HG03139 (cell line): ENCODE measurements at regions not wholly inside any gene's neighbourhood (a gene's known extent, or its start where the extent isn't known, plus 50 kb on each side); places are given as distances from the start of the nearest gene placed in this dataset.

ENCODE experiments used
- ATAC-seq: cut with Tn5 transposase; IDR thresholded peaks from one replicate; pipeline ENCODE4 v1.9.1; 2021; ENCODE audit not compliant: unreplicated experiment

DNA sequence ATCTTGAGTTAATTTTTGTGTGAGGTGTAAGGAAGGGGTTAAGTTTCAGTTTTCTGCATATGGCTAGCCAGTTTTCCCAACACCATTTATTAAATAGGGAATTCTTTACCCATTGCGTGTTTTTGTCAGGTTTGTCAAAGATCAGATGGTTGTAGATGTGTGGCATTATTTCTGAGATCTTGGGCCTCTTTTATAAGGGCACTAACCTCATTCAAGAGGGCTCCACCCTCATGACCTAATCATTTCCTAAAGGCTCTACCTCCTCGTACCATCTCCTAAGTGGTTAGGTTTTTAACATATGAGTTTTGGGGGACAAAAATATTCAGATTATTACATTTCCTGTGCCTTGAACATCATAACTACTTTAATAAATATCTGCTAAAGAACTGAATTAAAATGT is 510.9 kb downstream of the UTRN start:
- no peak for ATAC-seq

DNA sequence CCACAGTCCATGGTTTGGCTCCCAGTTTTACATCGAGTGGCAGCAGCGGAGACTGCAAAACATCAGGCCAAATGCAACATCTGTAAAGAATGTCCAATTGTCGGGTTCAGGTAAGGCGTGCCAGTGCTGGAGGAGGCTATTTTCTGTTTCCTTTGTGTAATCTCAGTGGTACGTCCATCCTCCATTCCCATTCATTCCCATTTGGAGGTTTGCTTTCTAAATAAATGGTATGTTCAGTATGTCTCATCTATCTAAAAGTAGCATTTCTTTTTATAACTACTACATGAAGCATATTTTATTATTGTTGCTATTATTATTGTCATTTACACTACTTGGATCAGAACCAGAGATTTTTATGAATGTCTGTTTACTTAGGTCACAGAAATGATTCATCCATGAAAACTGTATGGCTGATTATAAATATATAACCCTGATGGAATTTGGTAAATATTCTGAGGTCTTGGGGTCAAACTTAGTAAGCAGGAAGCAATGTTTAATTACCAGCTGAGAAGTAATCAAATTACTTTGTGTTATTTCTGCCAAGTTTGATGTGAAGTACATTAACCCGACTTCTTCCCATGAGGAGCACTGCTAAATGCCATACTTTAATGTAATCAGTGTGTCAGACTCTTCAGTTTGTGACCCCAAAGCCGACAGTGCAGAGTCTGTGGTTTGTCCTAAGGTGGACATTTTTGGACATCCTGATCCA is 512.9 kb downstream of the UTRN start:
- no peak for ATAC-seq

DNA sequence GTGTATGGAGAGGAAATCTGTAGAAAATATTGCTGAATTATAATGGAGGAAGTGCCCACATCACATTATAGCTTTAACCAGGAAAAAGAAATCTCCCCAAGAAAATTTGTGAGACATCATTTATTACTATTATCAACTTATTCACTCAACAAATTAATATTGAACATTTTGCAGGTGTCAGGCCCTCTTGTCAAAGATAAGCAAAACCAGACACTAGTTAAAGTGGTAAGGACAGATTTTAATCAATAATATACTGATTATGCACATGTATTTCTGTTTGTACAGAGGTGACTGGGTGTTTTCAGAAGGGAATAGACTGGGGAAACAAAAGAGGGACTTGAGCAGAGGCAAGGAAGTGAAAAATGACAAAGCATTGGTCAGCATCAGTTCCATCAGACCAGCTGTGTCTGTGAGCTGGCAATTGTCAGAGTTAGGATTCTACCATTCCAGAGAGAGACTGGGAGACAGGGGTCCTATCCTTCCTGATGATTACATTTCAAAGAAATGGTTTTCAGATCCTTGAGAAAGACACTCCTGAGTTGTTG is 519.2 kb downstream of the UTRN start:
- no peak for ATAC-seq

DNA sequence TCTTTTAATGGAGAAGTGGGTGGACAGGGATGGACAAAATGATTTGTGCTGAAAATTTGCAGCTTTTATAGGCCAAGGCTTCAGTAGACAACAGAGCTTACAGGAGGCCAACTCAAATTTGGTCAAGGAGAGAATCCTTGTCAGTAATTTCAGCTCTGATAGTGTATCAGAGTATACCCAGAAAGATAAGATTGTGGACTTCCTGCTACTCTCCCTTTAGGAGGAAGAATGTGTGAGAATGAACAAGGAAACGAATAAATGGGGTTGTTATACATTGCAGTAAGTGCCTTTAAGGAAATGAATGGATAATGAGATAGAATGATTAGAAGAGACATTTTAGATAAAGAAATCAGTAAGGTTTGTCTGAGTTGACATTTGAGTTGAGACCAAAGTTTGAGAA is 519.9 kb downstream of the UTRN start:
- no peak for ATAC-seq

DNA sequence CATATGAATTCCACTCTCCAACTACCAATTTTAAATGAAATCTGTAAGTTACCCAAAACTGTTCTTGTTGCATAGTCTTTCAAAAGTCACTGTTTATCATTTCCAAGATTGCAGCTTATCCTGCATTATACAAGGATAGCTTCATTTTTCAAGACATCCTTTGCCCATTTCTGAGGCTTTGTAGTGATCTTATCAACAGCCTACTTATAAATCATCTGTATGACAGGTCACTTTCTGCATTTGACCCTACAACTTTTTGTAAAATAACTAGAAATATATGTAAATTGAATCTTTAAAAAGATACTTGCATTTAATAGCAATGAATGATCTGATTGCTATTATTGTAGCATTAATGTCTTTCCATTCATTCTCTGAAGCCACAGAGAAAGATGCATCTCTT is 521.1 kb downstream of the UTRN start:
- ATAC-seq, result no peak

DNA sequence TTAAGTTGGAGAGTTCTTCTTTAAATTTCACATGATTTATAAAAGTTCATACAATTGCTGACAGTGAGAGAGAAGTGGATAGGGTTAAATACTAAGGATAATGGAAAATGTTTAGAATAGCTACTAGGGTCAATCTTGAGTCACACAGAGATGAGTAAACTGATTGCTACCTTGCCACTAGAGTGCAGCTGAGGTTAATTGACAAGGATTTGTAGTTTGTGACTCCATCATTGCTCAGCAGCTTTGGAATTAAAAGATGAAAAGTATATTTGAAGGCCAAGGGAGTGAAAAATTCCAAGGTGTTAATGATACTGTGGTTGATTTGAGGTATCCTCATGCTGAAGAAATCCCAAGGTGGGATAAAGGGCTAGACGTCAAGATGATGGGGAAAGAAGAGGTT is 524.0 kb downstream of the UTRN start:
- no peak for ATAC-seq

DNA sequence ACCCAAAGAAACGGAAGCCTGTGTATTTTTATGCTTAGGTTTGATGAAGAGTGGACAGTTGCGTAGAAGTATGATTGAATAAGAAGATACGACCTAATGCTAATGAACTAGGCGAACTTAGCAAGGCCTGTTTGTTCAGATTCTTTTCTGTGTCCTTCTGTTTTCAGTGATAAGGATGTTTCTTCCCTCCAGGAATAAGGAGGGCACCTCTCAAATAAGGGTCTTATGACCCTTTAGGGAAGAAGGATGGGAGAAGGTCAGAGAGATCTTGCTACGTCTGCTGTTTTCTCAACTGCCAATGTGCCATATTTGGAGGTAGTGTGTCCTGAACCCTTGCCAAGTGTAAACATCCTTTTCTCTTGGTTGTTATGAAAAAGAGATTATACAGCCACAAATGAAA is 524.8 kb downstream of the UTRN start:
- no peak for ATAC-seq

DNA sequence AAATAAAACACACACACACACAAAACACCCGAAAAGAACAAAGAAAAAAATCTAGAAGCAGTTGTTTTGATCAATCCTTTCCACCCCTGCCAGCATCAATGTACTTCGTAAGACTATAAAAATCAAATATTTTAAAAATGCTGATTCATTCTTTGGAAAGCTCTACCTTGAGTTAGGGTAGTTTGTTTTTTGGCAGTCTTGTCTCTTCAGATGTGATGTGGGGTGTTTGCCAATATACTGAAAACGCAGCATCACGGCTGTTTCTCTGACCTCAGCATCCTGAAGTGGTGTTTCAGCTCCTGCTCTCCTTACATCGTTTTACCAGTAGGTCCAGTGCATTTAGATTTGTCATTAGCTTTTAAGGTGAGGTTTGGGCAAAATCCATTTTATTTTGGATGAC is 526.0 kb downstream of the UTRN start:
- no peak for ATAC-seq

DNA sequence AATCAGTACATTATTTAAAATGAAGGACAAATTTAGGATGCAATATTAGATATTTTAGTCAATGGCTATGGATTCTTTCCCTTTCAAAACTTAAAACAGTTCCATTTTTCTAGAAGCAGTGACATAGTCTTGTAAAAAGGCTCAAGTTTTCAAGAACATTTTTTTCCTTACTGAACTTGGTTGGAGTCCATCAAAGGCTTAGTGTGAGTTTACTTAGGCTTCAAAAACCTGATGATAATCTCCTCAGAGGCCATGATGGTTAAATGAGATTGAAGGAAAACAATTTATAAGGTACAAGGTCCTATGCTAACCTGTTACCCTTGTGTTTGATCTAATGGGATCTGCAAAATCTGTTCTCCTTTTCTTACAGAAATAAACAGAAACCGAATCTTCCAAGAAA is 531.8 kb downstream of the UTRN start:
- no peak for ATAC-seq

DNA sequence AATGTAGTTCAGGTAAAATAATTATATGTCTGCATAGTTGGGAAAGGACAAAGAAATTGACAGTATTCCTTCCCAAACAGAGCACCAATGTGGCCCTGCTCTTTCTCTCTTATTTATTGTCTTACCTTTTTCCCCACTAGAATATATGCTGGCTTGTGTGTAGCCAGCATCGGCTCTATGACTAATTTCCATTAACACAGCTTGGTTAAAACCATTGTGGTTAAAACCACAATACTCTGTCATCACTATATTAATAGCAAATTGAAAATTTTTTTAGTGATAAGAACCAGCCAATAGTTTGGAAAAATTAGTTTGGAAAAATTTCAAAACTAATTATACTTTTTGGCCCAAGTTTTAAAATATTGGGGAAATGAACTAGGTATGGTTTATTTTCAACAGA is 535.1 kb downstream of the UTRN start:
- ATAC-seq, result no peak

DNA sequence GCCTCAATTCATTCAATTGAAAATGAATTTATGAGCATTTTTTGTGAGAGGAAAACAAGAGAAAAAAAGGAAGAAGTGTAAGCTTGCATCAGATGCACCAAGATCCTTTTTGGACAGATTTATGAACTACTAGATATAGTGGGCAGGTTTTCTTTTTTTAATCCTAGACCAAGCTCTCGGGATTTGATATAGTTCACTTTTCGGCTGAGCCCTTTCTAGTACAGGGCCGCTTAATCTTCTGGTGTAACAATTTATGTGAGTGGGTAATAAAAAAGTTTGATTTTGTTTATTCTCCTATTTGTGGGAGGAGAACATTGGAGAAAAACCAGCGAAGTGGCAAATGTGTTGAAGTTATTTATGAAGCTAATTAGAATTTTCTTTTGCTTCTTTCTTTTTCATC is 538.0 kb downstream of the UTRN start:
- ATAC-seq, result no peak

DNA sequence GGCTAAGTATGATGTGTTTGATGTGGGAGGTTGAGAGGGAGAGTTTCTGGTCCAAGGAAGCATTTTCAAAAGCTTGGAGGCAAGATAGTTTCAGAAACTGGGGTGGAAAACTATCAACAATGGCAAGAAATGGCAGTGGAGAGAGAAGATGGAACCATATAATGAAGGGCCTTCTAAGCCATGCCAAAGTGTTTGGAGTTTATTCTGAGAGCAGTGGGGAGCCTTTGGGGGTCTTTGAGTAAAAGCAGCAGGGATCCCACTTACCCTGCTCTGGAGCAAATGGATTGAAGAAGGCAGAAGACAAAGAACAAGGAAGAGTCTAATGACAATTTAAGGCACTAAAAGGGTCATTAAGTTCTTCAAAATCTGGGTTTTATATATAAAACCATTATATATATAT is 538.9 kb downstream of the UTRN start:
- no peak for ATAC-seq

DNA sequence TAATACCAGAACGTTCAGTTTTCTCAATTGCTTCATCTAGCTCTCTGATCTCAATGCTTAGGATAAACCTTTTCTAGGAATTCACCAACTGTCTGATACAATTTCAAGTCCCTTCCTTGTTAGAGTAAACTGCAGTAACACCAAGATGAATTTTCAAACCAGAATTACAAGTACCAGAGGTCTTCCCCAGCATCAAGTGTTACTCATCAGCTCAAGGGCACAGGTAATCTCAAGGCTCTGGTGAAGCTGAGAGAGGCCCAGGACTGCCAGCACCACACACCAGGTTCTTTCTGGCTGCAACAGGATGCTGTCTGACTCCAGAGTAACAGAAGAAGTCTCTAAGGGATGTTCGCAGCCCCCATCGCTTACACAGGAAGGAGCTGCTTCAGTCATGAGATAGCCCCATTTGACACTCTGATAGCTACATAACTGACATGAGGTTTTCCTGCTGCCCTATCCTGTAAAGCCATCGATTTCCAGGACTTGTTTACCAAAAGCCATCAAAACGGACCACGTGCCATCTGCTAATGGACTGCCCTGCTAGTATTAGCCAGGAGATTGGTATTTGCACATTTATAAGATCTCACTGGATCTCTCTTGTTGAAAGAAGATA is 549.4 kb downstream of the UTRN start:
- ATAC-seq, result no peak

DNA sequence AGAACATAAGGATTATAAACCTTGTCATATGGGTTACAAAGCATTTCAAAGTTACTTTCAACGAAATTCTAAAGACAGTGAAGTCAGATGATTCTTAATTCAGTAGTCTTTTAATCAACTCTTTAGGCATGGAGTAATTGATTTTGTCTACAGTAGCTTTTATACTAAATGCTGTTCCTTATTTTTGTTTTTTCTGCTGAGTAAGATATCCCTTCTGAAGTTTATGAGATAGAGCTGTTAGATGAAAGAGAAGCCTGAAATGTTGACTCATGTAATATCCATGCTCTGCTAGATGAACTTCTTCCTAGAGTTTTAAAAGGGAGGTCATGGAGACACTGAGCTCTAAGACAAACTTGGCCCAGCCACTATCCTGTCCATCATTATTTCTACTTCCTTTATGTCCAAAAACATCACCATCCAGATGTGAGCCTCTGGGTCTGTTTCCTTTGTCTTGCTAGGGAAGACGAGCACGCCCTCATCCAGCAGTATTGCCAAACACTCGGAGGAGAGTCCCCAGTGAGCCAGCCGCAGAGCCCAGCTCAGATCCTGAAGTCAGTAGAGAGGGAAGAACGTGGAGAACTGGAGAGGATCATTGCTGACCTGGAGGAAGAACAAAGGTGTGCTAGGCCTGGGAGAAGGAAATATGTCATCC is 550.3 kb downstream of the UTRN start:
- no peak for ATAC-seq

DNA sequence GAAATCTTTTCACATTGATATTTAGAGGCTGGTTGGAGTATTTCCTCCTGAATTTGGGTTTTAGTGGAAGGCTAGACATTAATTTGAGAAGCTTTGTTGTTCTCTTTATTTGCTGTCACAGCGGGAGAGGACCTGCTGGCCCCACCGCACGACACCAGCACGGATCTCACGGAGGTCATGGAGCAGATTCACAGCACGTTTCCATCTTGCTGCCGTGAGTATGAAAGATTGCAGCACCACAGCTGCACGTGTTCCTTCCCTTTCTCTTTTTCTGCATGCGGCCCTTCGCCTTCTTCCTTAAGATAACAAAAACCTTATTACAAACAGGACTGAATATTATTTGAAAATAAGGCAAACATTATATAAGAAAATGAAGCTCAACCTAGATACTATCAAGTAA is 555.5 kb downstream of the UTRN start:
- no peak for ATAC-seq

DNA sequence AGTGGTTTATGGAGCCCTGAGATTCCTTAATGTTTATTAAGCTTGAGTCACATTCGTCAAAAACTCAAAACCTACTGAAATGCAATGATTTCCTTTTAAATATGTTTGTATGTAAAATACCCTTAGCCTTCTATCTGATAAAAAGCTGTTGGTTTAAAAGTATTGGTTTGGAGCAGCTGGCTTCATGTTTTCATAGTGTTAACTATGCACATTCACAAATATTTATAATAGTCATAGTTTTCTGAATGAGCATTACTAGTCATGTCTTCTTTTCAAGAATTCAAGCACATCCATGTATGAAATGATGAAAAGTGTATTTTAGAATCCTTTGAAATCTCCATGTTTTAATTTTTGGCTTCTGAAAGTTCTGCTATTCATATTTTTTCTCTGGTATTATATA is 558.6 kb downstream of the UTRN start:
- ATAC-seq, result no peak

DNA sequence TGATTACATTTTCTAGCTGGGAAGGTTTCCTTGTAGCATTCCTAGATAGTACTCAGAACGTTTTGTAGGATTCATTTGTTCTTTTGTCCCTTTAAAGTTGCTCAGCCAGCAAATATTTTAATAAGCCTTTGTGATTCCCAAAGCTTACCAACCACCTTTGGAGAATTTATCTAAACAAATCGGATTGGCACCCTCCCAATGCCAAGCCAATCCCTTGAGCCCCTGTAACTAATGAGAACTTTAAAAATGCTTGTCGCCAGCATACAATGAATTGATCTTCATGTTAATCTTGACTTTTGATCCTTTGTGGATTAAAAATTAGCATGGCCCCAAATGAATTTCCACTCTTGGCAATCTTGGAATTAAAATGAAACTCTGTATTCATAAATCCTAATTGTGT is 559.5 kb downstream of the UTRN start:
- no peak for ATAC-seq

DNA sequence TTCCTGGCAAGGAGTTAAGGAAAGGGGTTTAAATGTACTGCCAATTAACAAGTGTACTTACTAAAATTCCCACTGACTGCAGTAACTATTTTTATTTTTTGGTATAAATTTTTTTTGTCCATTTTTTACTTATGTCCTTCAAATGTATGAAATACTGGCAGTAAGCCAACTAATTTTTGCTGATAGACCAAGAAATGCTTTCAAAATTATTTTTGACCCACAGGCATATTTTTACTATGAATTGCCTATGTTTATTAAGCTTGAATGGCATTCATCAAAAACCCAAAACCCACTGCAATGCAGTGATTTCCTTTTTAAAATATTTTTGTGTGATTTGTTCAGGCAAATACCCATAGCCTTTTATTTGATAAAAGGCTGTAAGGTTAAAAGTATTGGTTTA is 560.1 kb downstream of the UTRN start:
- no peak for ATAC-seq

DNA sequence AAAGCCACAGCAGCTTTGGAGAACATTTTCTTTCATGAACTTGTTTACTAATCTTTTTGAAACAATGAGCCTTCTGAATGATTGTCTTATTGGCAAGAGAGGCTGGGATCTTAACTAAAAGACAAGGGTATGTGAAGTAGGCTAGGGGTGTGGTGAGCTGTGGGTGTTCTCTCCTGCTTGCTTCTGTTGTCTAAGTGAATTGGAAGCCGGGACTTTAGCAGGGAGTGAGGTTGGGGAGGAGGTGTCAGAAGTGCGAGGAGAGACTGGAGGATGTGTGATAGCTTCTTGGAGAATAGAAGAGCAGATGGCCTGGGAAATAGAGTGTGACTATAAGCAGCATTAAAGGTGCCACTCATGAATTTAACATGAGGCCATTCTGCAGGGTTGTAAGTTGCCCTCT is 562.8 kb downstream of the UTRN start:
- no peak for ATAC-seq

DNA sequence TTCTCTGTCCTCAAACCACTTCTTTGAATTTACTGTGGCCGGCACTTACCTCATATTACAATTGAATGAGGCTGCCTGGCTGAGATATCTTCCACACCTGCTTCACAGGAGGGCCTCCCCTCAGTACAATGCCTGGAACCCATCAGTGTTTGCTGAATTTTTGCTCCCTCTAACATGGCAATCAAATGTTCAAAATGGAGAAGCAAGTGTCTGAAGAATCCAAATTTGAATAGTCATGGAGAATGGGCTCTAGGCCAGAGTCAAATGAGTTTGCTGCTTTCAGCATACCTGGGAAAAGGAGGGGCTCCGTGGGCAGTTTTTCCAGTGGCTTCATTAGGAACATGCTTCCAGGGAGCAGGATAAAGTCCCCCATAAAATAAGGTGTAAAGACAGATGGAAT is 564.8 kb downstream of the UTRN start:
- ATAC-seq, result no peak

DNA sequence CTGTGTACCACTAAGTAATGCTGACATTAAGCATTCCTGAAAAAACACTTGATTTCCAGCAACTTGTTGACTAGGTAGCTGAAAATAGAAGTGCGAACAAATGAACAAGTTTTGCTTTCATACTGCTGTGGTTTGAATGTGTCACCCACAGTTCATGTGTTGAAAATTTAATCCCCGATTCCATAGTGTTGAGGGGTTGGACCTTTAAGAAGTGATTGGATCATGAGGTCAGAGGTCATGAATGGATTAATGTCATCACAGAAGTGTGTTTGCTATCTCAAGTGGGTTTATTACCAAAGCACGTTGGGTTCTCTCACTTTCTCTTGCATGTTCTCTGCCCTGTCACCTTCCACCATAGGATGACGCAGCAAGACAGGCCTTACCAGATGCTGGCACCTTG is 568.5 kb downstream of the UTRN start:
- no peak for ATAC-seq

DNA sequence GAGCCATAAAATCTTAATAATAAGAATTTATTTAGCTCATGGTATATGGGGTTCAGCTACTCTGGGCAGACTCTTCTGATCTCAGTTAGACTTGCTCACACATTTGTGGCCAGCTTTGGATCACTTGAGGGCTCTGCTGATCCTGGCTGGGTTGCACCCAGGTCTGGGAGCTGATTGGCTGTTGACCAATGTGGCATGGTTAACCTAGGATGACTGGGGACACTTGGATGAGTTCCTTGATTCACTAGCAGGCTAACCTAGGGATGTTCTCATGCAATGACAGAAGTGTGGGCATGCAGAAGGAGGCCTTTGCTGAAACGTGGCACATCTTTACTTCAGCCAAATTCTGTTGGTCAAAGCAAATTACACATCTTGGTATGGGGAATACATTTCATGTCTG is 569.5 kb downstream of the UTRN start:
- no peak for ATAC-seq
